DMS 273 (cell line): ENCODE measurements at regions not wholly inside any gene's neighbourhood (a gene's known extent, or its start where the extent isn't known, plus 50 kb on each side); places are given as distances from the start of the nearest gene placed in this dataset.
"Not testable (repeated sequence)": the region's sequence is repeated elsewhere in the genome, so short reads cannot be mapped to it uniquely, and the experiment has no call there.

Experiments
- DNase-seq: peaks from one replicate; lab custom pipeline; 2025; ENCODE audit not compliant: unreplicated experiment; lab: John Stamatoyannopoulos, UW

DNA sequence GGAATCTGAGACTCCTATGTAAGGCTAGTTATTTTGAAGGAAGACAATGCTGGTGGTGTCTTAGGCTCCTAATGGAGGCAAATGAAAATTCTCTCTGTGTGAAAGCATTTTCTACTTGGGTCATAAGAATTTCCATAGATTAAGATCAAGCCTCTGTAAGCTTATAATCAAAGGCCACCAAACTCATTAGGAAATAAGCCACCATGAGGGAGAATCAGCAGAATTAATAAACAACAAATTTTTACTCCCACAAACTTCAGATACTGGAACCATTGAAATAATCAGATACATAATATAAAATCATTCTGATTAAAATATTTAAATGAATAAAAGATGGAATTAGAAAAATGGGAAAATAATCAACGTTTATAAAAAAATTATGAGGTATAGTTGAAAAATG, 178.7 kb downstream of the NPIPA8 start:
- not testable (repeated sequence) for DNase-seq

DNA sequence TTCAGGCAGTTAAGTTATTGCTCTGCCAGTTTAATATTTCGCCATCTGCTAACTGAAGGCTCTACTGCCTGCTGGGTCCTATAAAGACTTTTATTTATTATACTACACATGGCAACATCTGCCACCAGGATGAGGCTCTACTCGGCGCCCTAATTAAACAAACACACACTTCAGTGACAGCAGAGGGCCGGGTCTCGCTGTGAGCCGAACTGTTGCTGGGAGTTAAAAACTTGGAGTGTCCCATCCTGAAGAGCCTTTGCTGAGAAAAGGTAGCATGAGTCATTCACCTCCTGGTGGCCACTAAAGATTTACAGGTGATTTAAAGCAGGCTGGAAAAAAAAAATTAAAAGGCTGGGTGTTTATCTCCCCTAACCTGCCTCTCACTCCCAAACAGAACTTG, 183.7 kb downstream of the NPIPA8 start:
- not testable (repeated sequence) for DNase-seq

- DNase-seq = not testable (repeated sequence)
Measured at GRCh38 chr16:18148132-18148531, 188.4 kb downstream of the NPIPA8 start.

DNA sequence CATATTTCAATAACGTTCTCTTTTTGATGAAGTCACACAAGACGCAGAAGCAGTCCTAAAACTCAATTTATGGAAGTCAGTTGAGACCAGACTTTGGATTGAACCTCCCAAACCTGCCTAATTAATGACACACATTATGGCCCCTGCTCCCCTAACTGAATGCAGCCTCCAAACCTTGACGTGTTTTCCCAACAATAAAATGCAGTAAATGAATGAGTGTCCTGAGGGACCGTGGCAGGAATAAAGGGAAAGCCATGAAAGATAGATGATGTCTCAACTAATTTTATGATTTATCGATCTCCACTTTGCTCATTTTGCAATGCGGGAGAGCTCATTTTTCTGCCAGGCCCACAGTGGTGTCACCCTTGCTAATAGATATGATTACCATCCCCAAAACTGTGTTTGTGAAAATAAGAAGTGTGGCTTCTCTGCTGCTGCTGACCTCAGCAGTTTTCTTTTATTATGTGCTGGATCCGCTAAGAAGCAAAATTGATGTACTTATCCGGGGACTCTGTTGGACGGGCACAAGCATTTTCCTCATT, 189.9 kb downstream of the NPIPA8 start:
- not testable (repeated sequence) for DNase-seq

DNA sequence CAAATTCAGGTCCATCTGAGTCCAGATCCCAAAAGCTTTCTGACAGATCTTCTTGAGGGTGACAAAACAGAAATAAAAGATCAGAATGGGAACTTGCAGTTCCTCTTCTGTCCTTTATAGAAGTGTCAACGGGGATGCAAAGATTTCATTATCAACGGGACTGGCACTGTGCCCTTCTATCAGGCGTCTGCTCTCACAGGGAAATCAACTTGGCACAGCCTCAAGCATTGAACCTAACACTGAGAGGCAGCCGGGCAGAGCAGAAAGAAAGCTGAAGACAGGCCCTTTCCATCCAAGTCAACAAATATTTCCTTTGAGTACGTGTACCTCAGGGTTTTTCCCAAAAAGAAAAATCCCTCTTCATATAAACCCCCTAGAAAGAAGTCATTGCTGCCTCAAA, 194.5 kb downstream of the NPIPA8 start:
- not testable (repeated sequence) for DNase-seq

DNA sequence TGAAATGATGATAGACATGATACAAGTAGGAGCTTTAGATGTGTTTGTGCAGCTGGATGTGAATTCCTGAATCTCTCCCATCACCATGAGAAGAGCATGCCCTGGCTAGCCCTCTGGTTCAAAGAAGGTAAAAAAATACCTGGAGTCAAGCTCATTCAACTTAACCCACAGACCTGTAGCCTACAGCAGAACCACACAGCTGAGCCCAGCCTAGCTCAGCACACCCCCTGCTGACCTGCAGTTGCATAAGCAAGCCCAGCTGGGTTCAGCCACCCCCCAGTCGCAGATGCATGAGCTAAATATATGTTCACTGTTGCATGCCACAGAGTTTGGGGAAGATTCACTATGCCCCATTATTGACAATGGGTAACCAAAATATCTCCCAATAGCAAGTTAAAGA, 200.2 kb downstream of the NPIPA8 start:
- not testable (repeated sequence) for DNase-seq

GRCh38 chr16:18135024-18135423, 201.5 kb downstream of the NPIPA8 start:
- not testable (repeated sequence) for DNase-seq

GRCh38 chr16:18131587-18131986, 204.9 kb downstream of the NPIPA8 start:
- not testable (repeated sequence) for DNase-seq

- DNase-seq = not testable (repeated sequence)
Measured at GRCh38 chr16:18130478-18131120, 205.9 kb downstream of the NPIPA8 start.

DNA sequence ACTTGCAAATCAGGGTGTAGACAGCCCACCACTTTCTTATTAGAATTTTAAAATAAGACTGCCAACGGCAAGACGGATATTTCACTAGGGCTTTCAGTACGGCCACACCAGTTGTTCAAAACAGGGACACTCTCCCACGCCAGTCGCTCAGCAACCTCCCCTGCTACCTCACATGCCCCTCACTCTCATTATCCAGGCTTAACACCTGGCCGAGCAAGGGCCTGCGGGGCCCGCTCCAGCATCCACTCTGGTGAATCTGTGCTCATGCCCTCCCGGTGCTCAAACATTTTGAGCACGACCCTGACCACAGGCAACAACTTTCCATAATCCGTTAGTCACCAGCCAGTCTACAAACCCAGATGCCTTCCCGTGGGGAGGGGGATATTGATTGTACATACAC, 209.5 kb downstream of the NPIPA8 start:
- not testable (repeated sequence) for DNase-seq

GRCh38 chr16:18119092-18119491, 217.4 kb downstream of the NPIPA8 start:
- DNase-seq = not testable (repeated sequence)

- not testable (repeated sequence) for DNase-seq
Measured at GRCh38 chr16:18118684-18119083, 217.9 kb downstream of the NPIPA8 start.

DNA sequence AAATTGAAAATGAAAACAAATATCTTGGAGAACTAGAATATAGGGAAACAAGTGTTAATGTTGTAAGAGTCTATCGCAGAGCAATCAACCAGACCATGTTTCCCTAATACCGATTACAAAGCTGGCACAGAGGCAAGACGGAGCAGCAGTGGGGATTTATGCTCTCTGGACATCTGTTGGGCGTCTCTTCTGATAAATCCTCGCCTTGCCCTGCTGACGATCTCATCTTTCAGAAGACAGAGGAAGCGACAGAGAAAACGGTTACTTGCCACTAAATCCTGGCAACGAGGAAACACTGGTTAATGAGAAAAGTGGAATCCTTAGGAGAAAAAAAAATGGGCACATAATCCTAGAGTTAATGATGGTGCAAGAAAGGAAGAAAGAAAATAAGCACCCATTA, 218.5 kb downstream of the NPIPA8 start:
- DNase-seq = peak; percentile 67

GRCh38 chr16:18104412-18104811, 232.1 kb downstream of the NPIPA8 start:
- DNase-seq = not testable (repeated sequence)

DNA sequence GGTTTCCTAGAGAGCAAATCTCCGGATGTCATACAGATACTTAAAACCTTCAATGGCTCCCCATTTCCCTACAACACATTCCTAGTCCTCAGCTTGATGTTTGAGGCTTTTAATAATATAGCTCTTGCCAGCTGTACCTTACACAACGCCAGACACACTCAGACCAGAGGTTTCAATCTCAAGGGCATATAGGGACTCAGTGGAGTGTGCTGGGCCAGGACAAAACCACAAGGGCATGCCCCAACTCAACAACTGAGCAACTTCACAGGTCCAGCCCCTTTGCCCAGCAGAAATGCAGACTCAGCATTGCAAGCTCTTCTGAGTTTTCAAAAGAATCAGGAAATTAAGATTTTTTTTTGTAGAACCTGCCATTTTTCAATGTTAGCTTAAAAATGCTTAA, 235.5 kb downstream of the NPIPA8 start:
- DNase-seq = not testable (repeated sequence)

GRCh38 chr16:18092605-18093004, 243.9 kb downstream of the NPIPA8 start:
- DNase-seq = not testable (repeated sequence)

DNA sequence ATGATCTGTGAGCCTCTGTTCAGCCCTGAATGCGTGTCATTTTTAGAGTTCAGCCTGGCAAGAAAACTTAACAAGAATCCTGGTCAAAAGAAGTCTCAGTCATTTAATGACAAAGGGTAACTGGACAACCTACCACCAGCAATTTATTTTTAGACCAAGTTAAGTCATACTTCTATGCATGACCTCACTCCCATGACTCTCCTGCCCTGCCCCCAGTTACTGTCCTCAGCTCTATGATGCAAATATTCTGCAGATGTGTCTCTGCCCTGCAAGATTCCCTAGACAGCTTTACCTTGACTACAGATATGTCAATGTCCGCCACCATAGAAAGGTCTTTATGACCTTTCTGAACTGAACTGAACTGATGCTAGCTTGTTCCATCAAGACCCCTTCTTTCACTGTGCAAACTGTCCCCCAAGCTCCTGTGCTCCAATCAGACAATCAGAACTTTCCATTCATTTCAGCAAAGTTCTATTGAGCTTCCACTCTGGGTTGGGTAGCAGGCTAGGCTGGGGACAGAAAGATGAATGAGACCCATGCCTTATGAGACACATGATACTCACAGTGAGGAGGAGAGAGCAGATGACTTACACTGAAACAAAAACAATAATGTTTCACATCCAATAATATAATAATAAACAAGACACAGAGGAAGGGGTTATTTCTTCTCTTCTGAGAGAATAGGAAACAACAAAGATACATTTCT, 255.7 kb downstream of the NPIPA8 start:
- not testable (repeated sequence) for DNase-seq

DNA sequence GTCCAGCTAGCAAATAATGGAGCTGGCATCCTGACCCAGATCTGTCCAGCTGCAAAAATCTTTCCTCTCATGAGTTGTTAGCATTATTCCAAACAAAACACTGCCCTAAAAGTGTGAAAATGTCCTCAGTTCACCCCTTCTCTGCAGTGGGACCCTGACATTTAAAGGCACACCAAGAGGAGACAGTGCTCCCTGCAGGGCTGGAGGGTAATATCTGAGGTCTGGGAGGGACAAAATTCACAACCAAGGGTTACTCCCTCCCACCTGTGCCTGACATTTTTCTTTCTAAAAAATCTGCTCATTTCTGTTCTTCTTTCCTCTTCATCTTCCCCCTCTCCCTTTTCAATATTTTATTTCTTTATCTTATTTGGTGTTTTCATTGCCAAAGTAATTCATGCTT, 258.6 kb downstream of the NPIPA8 start:
- DNase-seq = not testable (repeated sequence)

DNA sequence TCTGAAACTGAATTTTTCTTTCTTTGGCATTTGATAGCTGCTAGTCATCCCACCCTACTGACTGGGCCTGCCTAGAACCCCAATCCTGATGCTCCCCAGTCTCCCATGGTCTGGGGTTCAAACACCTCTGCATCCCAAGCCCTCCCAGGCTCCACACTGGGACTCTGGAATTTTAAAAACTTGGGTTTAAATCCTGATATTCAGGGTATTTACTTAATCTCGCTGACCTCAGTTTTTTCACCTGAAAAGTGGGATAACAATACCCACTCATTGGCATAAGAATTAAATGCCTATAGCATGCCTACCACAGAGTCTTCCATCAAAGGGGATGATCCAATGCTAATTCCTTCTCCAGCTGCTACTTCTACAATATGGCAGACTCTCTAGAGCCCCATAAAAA, 264.4 kb downstream of the NPIPA8 start:
- DNase-seq = no peak

- no peak for DNase-seq
Measured at GRCh38 chr16:18069683-18070082, 266.9 kb downstream of the NPIPA8 start.

DNA sequence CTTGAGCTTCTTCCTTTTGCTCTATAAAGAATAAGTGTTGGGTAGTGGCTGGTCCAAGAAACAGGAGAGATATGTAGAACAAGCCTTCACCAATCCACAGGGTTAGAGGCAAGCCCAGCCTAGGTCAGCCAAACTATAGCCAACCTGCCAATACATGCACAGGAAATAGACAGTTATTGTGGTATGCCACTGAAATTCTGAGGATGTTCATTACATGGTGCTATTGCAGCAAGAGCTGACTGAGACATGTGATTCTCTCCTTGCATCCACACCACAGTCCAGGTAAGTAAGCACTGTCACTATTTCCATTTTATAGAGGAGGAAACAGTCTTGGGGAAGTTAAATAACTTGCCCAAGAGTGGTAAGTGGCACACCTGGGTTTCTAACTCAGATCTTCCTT, 268.1 kb downstream of the NPIPA8 start:
- DNase-seq = no peak

DNA sequence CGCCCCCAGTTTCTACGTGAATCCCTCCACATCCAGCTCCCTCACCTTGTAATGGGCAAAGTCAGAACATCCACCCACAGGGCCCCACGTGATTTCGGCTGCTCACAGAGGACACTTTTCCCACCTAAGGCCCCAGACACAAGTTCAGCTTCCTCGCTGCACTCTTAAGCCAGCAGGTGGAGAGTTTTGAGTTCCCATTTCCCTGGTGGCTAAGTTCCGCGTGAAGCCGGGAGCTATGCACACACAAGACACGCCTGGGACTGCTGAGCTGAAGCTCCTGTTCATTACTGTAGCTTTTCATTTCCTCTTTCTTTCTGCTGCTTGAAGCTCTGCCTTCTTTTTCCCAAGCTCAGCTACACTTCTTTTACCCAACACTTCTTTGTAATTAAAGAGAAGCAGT, 273.8 kb downstream of the NPIPA8 start:
- no peak for DNase-seq
